Upper lobe of left lung (tissue), 6 donors: ENCODE measurements at regions not wholly inside any gene's neighbourhood (a gene's known extent, or its start where the extent isn't known, plus 50 kb on each side); places are given as distances from the start of the nearest gene placed in this dataset.

Experiments used
- ATAC-seq, 2 donors: fragments of 200-7000 bp; cut with Tn5 transposase; one replicate each; pipeline ENCODE4 v1.9.1; 2022; ENCODE audit warnings: mild to moderate bottlenecking in 2 of 2, moderate library complexity in 2 of 2; ENCODE audit not compliant: low FRiP score in 2 of 2
- DNase-seq, 2 donors: peaks; one replicate each; pipeline ENCODE4 v3.0.0-alpha.2; 2019 to 2020
- H3K27ac ChIP-seq, 4 donors: fragments of 200-600 bp; sonication (generic); one replicate each; pipeline ENCODE4 v1.5.1; 2016 to 2019
- H3K27me3 ChIP-seq, 4 donors: fragments of 200-600 bp; sonication (generic); one replicate each; pipeline ENCODE4 v1.5.1; 2017 to 2019
- H3K36me3 ChIP-seq, 4 donors: fragments of 200-600 bp; sonication (generic); one replicate each; pipeline ENCODE4 v1.5.1; 2016 to 2019
- H3K4me1 ChIP-seq, 4 donors: fragments of 200-600 bp; sonication (generic); one replicate each; pipeline ENCODE4 v1.5.1; 2018 to 2019
- H3K4me3 ChIP-seq, 4 donors: fragments of 200-600 bp; sonication (generic); one replicate each; pipeline ENCODE4 v1.5.1; 2017 to 2019; ENCODE audit warnings: mild to moderate bottlenecking in 2 of 4, moderate library complexity in 1 of 4
- H3K9me3 ChIP-seq, 4 donors: fragments of 200-600 bp; sonication (generic); one replicate each; pipeline ENCODE4 v1.5.1; 2018 to 2019
- EP300 ChIP-seq, 4 donors: sonication (generic); formaldehyde crosslinking; IDR thresholded peaks; one replicate each; pipeline ENCODE4 v1.5.1; 2017; ENCODE audit warnings: antibody characterized with exemption in 4 of 4, control low read depth in 2 of 4
- POLR2A ChIP-seq, 4 donors: fragments of 450-650 bp; IDR thresholded peaks; one replicate each; pipeline ENCODE4 v1.5.1; 2016 to 2017; ENCODE audit warnings: antibody characterized with exemption in 4 of 4, mild to moderate bottlenecking in 2 of 4
- POLR2AphosphoS5 ChIP-seq, 2 donors: sonication (generic); formaldehyde crosslinking; IDR thresholded peaks; one replicate each; pipeline ENCODE4 v1.5.1; 2017; ENCODE audit warnings: antibody characterized with exemption in 2 of 2
- WGBS, 2 donors: methylation state at CpG; one replicate each; pipeline ENCODE4 v1.1.5; 2017 to 2018; 5-methylcytosine and 5-hydroxymethylcytosine counted together
- TF ChIP-seq, protein P1 (sequence below), 6 experiments: fragments of 450-650 bp in 4 of 6; fragments of 200-600 bp in 2 of 6; sonication (generic) in 2 of 6; IDR thresholded peaks; one replicate each; pipeline ENCODE4 v1.5.1; 2016 to 2019; ENCODE audit warnings: antibody characterized with exemption in 6 of 6
- donor health status: DM: no; HTN: no; CAD: no; lungs with moderate emphysema.
- donor health status: DM: no; HTN: yes; CAD: no; lungs with severe emphysema.

DNA sequence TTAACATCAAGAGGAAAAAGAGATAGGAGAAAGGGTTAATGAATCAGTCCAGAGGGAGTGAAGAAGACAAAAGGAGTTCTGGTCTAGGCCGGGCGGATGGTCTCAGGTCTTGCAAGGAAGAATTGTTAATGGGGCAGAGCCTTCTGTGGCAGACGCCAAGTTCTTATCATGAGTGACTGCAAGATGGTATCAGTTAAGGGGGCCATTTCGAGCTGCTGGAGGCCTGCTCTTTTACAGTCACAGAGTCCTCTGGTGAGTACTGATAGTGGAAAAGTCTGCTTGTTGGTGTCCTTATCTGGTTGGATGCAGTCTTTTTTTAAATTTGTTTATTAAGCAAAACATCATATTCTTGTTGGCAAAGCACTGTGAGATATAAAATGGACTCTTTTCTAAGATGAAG lies 590.9 kb upstream of the SGCG start:
- Histone ChIP-seq H3K27me3 (no peaks in the 10 kb centered on the region), H3K9me3 (no peaks in the 10 kb centered on the region), H3K36me3 (no peaks in the 10 kb centered on the region), H3K27ac (no peak overlapping the region), H3K4me1 (no peaks in the 10 kb centered on the region), H3K4me3 (no peak overlapping the region)
- DNase-seq = no peak
- no peak for TF ChIP-seq POLR2A (IDR thresholded peaks at IDR 0.05)
- TF ChIP-seq EP300 (IDR thresholded peaks at IDR 0.05) = no peak
- 41 to 60% methylated on average over 4 of the region's 4 CpGs for WGBS, 2 donors
- ATAC-seq = no peak

DNA sequence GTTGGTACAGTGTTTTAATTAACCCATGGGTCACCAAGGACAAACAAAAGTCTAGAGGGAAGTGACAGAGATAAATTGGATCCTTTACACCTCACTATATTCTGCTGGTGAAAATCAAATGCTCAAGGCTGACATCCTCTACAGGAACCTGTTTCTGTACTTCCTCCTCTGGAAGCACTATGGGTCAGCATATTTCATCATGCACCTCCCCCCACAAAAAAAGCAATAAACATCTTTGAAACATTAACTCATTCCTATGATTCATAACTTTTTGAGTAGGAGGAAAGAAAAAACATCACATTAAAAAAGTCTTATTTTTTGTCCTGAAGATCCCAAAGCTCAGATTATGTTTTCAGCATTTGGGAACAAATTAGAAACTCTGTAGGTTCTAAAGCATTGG lies 588.3 kb upstream of the SGCG start:
- no peak for DNase-seq
- no peak overlapping the region for H3K27ac ChIP-seq
- H3K36me3 ChIP-seq = no peaks in the 10 kb centered on the region
- TF ChIP-seq, protein P1, sequence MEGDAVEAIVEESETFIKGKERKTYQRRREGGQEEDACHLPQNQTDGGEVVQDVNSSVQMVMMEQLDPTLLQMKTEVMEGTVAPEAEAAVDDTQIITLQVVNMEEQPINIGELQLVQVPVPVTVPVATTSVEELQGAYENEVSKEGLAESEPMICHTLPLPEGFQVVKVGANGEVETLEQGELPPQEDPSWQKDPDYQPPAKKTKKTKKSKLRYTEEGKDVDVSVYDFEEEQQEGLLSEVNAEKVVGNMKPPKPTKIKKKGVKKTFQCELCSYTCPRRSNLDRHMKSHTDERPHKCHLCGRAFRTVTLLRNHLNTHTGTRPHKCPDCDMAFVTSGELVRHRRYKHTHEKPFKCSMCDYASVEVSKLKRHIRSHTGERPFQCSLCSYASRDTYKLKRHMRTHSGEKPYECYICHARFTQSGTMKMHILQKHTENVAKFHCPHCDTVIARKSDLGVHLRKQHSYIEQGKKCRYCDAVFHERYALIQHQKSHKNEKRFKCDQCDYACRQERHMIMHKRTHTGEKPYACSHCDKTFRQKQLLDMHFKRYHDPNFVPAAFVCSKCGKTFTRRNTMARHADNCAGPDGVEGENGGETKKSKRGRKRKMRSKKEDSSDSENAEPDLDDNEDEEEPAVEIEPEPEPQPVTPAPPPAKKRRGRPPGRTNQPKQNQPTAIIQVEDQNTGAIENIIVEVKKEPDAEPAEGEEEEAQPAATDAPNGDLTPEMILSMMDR (IDR thresholded peaks at IDR 0.05) = no peak
- H3K27me3 ChIP-seq = no peaks in the 10 kb centered on the region
- no peak for ATAC-seq
- no peak overlapping the region for H3K4me3 ChIP-seq
- H3K4me1 ChIP-seq = no peaks in the 10 kb centered on the region
- no peaks in the 10 kb centered on the region for H3K9me3 ChIP-seq

- H3K36me3 ChIP-seq = no peaks in the 10 kb centered on the region
- no peak overlapping the region for H3K4me3 ChIP-seq
- no peaks in the 10 kb centered on the region for H3K27me3 ChIP-seq
- no peak overlapping the region for H3K27ac ChIP-seq
- 68 to 77% methylated on average over 7 to 10 of the region's 10 CpGs for whole genome bisulfite sequencing, 2 donors
- no peak for ATAC-seq
- DNase-seq = no peak
- TF ChIP-seq EP300 (IDR thresholded peaks at IDR 0.05) (no peak), POLR2AphosphoS5 (IDR thresholded peaks at IDR 0.05) (no peak), POLR2A (IDR thresholded peaks at IDR 0.05) (no peak)
- TF ChIP-seq, protein P1 (IDR thresholded peaks at IDR 0.05) = no peak
- no peaks in the 10 kb centered on the region for H3K9me3 ChIP-seq
- no peaks in the 10 kb centered on the region for H3K4me1 ChIP-seq
Observed at GRCh38 chr13:22594041-22594440, 586.7 kb upstream of the SGCG start.

DNA sequence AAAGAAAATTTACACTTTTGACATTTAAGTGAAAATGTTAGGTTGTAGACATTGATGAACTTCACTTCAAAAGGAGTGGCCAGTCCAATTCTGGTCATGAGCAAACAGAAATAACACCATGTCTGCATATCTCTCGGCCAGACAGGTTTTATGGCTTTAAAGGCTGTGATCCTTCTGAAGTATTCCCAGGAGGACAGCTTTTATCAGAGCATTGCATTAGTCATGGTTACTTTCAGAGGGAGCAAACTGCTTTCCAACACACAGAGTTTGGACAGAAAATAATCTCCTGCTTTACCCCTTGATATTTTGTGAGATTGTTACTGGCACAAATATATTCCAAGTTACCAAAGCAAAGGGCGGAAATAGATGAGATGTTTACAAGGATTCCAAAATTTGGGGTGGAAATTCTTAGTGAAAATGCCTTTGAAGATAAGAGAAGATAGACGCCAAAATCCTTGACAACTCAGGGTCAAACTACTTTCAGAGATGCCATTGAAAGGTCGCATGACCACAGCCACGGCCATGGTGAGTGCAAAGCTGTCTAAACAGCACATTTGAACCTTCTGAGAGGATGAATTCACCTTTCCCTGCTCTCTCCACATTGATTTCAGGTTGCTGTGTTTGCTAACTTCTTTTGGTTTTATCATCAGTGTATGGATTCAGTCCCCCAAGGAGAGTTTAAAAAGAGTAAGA lies 584.5 kb upstream of the SGCG start:
- H3K9me3 ChIP-seq = no peaks in the 10 kb centered on the region
- H3K36me3 ChIP-seq = no peaks in the 10 kb centered on the region
- TF ChIP-seq, protein P1 (IDR thresholded peaks at IDR 0.05) = no peak
- DNase-seq (no peak), ATAC-seq (peak in 1 of 2 donors; percentile 92)
- no peak overlapping the region for H3K27ac ChIP-seq
- H3K4me3 ChIP-seq = no peak overlapping the region
- no peaks in the 10 kb centered on the region for H3K4me1 ChIP-seq
- H3K27me3 ChIP-seq = no peaks in the 10 kb centered on the region
- WGBS, 2 donors = 43 to 59% methylated on average over 5 of the region's 5 CpGs

GRCh38 chr13:22599156-22599555 lies 581.6 kb upstream of the SGCG start:
- TF ChIP-seq POLR2AphosphoS5 (IDR thresholded peaks at IDR 0.05) (no peak), POLR2A (IDR thresholded peaks at IDR 0.05) (no peak), EP300 (IDR thresholded peaks at IDR 0.05) (no peak)
- TF ChIP-seq, protein P1 (IDR thresholded peaks at IDR 0.05) = no peak
- peaks cover 0 to 4% (median 0%) of the 10 kb centered on the region in 4 donors for H3K9me3 ChIP-seq
- no peaks in the 10 kb centered on the region for H3K27me3 ChIP-seq
- H3K4me3 ChIP-seq = no peak overlapping the region
- H3K27ac ChIP-seq = no peak overlapping the region
- DNase-seq (no peak), ATAC-seq (no peak)
- no peaks in the 10 kb centered on the region for H3K4me1 ChIP-seq
- H3K36me3 ChIP-seq = no peaks in the 10 kb centered on the region
